Nephron (organoid): ENCODE measurements at regions not wholly inside any gene's neighbourhood (a gene's known extent, or its start where the extent isn't known, plus 50 kb on each side); places are given as distances from the start of the nearest gene placed in this dataset.

Experiments used
- H3K27ac Mint-ChIP-seq, 3 experiments: 2 replicates each; pipeline ENCODE4 v1.8.0; 2020; ENCODE audit warnings: mixed read lengths in 3 of 3, mild to moderate bottlenecking in 2 of 3, moderate library complexity in 1 of 3
- H3K27me3 Mint-ChIP-seq: 2 replicates; pipeline ENCODE4 v1.8.0; 2021; ENCODE audit warnings: low read depth, mild to moderate bottlenecking, moderate library complexity, mixed read lengths
- H3K36me3 Mint-ChIP-seq: 2 replicates; pipeline ENCODE4 v1.8.0; 2020; ENCODE audit warnings: low read depth, mixed read lengths
- H3K4me1 Mint-ChIP-seq: 2 replicates; pipeline ENCODE4 v1.8.0; 2020; ENCODE audit warnings: mixed read lengths
- H3K4me3 Mint-ChIP-seq, 3 experiments: 2 replicates each; pipeline ENCODE4 v1.8.0; 2020; ENCODE audit warnings: mild to moderate bottlenecking in 3 of 3, mixed read lengths in 3 of 3, moderate library complexity in 2 of 3
- H3K9me3 Mint-ChIP-seq: 2 replicates; pipeline ENCODE4 v1.8.0; 2020; ENCODE audit warnings: mixed read lengths
- CTCF ChIP-seq, 3 experiments: fragments of 200-600 bp; sonication (generic); IDR thresholded peaks; one replicate each; pipeline ENCODE4 v1.5.0; 2021; ENCODE audit warnings: antibody characterized with exemption in 3 of 3; ENCODE audit not compliant: unreplicated experiment in 3 of 3

- Mint-ChIP-seq H3K36me3 (no peaks in the 10 kb centered on the region), H3K9me3 (no peaks in the 10 kb centered on the region), H3K4me3 (no peak overlapping the region), H3K27me3 (no peaks in the 10 kb centered on the region), H3K27ac (no peak overlapping the region), H3K4me1 (peaks cover 14% of the 10 kb centered on the region)
- TF ChIP-seq CTCF (IDR thresholded peaks at IDR 0.05; ENCODE audit: unreplicated experiment in 3 of 3), result no peak
Measured at GRCh38 chr4:79850626-79851025, 222.4 kb downstream of the ANTXR2 start.

GRCh38 chr4:79848329-79848728 lies 224.7 kb downstream of the ANTXR2 start:
- H3K9me3 Mint-ChIP-seq, result peaks cover 8% of the 10 kb centered on the region
- no peak for TF ChIP-seq CTCF (IDR thresholded peaks at IDR 0.05; ENCODE audit: unreplicated experiment in 3 of 3)
- H3K4me1 Mint-ChIP-seq, result no peaks in the 10 kb centered on the region
- no peaks in the 10 kb centered on the region for H3K27me3 Mint-ChIP-seq
- no peak overlapping the region for H3K27ac Mint-ChIP-seq
- H3K36me3 Mint-ChIP-seq, result no peaks in the 10 kb centered on the region
- no peak overlapping the region for H3K4me3 Mint-ChIP-seq

GRCh38 chr4:79847411-79847810 lies 225.6 kb downstream of the ANTXR2 start:
- Mint-ChIP-seq H3K9me3 (peaks cover 9% of the 10 kb centered on the region), H3K36me3 (no peaks in the 10 kb centered on the region), H3K4me3 (no peak overlapping the region), H3K4me1 (no peaks in the 10 kb centered on the region), H3K27me3 (no peaks in the 10 kb centered on the region), H3K27ac (no peak overlapping the region)
- no peak for TF ChIP-seq CTCF (IDR thresholded peaks at IDR 0.05; ENCODE audit: unreplicated experiment in 3 of 3)

GRCh38 chr4:79842162-79842561 lies 230.9 kb downstream of the ANTXR2 start:
- Mint-ChIP-seq H3K36me3 (no peaks in the 10 kb centered on the region), H3K27ac (no peak overlapping the region), H3K9me3 (peaks cover 20% of the 10 kb centered on the region), H3K27me3 (no peaks in the 10 kb centered on the region), H3K4me3 (no peak overlapping the region), H3K4me1 (no peaks in the 10 kb centered on the region)
- TF ChIP-seq CTCF (IDR thresholded peaks at IDR 0.05; ENCODE audit: unreplicated experiment in 3 of 3), result no peak

- no peak overlapping the region for H3K4me3 Mint-ChIP-seq
- peaks cover 8% of the 10 kb centered on the region for H3K9me3 Mint-ChIP-seq
- peaks cover 8% of the 10 kb centered on the region for H3K4me1 Mint-ChIP-seq
- no peaks in the 10 kb centered on the region for H3K36me3 Mint-ChIP-seq
- H3K27me3 Mint-ChIP-seq, result no peaks in the 10 kb centered on the region
- TF ChIP-seq CTCF (IDR thresholded peaks at IDR 0.05; ENCODE audit: unreplicated experiment in 3 of 3), result no peak
- H3K27ac Mint-ChIP-seq, result no peak overlapping the region
Measured at GRCh38 chr4:79833857-79834256, 239.2 kb downstream of the ANTXR2 start.

- Mint-ChIP-seq H3K27me3 (no peaks in the 10 kb centered on the region), H3K9me3 (peaks cover 5% of the 10 kb centered on the region), H3K27ac (no peak overlapping the region), H3K36me3 (no peaks in the 10 kb centered on the region), H3K4me3 (no peak overlapping the region), H3K4me1 (peaks cover 8% of the 10 kb centered on the region)
- TF ChIP-seq CTCF (IDR thresholded peaks at IDR 0.05; ENCODE audit: unreplicated experiment in 3 of 3), result no peak
Measured at GRCh38 chr4:79831701-79832514, 241.1 kb downstream of the ANTXR2 start.
